Panc1 (cell line): ENCODE measurements at regions not wholly inside any gene's neighbourhood (a gene's known extent, or its start where the extent isn't known, plus 50 kb on each side); places are given as distances from the start of the nearest gene placed in this dataset.

ENCODE experiments used
- POLR2AphosphoS5 ChIP-seq: IDR thresholded peaks from 2 replicates; pipeline ENCODE4 v1.6.1; 2012; ENCODE audit warnings: mild to moderate bottlenecking, low read depth, low read length, moderate library complexity
- TCF7L2 ChIP-seq: IDR thresholded peaks from 2 replicates; pipeline ENCODE4 v1.6.1; 2011; ENCODE audit warnings: mild to moderate bottlenecking, low read depth, low read length, inconsistent platforms
- TF ChIP-seq, protein P1 (sequence below): fragments of 450-650 bp; IDR thresholded peaks from 2 replicates; pipeline ENCODE4 v1.5.1; 2017; ENCODE audit warnings: mild to moderate bottlenecking
- TF ChIP-seq, protein P2 (sequence below), 2 experiments: IDR thresholded peaks; 2 replicates each; pipeline ENCODE4 v1.6.1; 2011 to 2012; ENCODE audit warnings: low read depth in 2 of 2, control low read depth in 1 of 2, low read length in 1 of 2, mild to moderate bottlenecking in 1 of 2, moderate library complexity in 1 of 2; ENCODE audit not compliant: insufficient read depth in 1 of 2

DNA sequence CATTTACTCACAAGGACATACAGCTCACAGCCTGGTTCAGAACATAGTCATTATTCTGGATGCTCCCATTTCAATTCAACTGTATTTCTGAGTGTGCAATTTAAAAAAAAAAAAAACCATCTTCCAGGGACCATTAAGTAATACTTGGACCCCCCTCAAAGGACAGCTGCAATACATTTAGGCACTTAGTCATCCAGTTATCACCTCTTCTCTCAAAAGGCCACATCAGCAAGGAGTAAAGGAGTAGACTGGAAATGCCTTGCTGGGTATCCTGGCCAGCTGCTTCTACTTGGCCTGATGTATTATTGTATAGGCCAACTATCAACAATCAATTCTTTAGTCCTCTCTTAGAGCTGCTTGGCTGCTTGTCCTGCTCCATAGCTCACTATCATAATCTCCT is 211.4 kb upstream of the SETMAR start:
- TF ChIP-seq, protein P1, sequence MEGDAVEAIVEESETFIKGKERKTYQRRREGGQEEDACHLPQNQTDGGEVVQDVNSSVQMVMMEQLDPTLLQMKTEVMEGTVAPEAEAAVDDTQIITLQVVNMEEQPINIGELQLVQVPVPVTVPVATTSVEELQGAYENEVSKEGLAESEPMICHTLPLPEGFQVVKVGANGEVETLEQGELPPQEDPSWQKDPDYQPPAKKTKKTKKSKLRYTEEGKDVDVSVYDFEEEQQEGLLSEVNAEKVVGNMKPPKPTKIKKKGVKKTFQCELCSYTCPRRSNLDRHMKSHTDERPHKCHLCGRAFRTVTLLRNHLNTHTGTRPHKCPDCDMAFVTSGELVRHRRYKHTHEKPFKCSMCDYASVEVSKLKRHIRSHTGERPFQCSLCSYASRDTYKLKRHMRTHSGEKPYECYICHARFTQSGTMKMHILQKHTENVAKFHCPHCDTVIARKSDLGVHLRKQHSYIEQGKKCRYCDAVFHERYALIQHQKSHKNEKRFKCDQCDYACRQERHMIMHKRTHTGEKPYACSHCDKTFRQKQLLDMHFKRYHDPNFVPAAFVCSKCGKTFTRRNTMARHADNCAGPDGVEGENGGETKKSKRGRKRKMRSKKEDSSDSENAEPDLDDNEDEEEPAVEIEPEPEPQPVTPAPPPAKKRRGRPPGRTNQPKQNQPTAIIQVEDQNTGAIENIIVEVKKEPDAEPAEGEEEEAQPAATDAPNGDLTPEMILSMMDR, result no peak
- TF ChIP-seq POLR2AphosphoS5 (no peak), TCF7L2 (no peak)
- TF ChIP-seq, protein P2, sequence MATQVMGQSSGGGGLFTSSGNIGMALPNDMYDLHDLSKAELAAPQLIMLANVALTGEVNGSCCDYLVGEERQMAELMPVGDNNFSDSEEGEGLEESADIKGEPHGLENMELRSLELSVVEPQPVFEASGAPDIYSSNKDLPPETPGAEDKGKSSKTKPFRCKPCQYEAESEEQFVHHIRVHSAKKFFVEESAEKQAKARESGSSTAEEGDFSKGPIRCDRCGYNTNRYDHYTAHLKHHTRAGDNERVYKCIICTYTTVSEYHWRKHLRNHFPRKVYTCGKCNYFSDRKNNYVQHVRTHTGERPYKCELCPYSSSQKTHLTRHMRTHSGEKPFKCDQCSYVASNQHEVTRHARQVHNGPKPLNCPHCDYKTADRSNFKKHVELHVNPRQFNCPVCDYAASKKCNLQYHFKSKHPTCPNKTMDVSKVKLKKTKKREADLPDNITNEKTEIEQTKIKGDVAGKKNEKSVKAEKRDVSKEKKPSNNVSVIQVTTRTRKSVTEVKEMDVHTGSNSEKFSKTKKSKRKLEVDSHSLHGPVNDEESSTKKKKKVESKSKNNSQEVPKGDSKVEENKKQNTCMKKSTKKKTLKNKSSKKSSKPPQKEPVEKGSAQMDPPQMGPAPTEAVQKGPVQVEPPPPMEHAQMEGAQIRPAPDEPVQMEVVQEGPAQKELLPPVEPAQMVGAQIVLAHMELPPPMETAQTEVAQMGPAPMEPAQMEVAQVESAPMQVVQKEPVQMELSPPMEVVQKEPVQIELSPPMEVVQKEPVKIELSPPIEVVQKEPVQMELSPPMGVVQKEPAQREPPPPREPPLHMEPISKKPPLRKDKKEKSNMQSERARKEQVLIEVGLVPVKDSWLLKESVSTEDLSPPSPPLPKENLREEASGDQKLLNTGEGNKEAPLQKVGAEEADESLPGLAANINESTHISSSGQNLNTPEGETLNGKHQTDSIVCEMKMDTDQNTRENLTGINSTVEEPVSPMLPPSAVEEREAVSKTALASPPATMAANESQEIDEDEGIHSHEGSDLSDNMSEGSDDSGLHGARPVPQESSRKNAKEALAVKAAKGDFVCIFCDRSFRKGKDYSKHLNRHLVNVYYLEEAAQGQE (IDR thresholded peaks at IDR 0.05; ENCODE audit: insufficient read depth in 1 of 2, low read depth in 2 of 2, low read length in 1 of 2), result no peak
